ENCODE measurements at regions not wholly inside any gene's neighbourhood (a gene's known extent, or its start where the extent isn't known, plus 50 kb on each side); places are given as distances from the start of the nearest gene placed in this dataset.

GRCh38 chr10:4596951-4597350 lies 229.1 kb upstream of the AKR1E2 start:
- 93 to 95% methylated on average over 1 of the region's 1 CpG for WGBS, 2 experiments (ENCODE audit: low coverage in 1 of 2, low lambda C conversion rate in 2 of 2, missing lambda C conversion rate in 2 of 2)
- DNase-seq, result peak; percentile 48
- Histone ChIP-seq H3K4me1 (ENCODE audit: insufficient read depth) (peaks cover 14% of the 10 kb centered on the region), H3K27ac (peak overlapping the region; percentile 59), H3K9me3 (ENCODE audit: low read depth) (no peaks in the 10 kb centered on the region), H3K36me3 (ENCODE audit: low read depth) (no peaks in the 10 kb centered on the region), H3K4me2 (ENCODE audit: unreplicated experiment) (no peak overlapping the region), H3K9ac (no peak overlapping the region), H3K27me3 (replicated peaks; ENCODE audit: insufficient read depth) (no peaks in the 10 kb centered on the region), H4K20me1 (ENCODE audit: insufficient read depth) (no peaks in the 10 kb centered on the region), H3F3A (ENCODE audit: insufficient read depth) (no peaks in the 10 kb centered on the region), H2AFZ (peak overlapping the region; percentile 23), H3K4me3 (no peak overlapping the region), H3K9me2 (ENCODE audit: insufficient read depth) (no peaks in the 10 kb centered on the region), H3K79me2 (ENCODE audit: insufficient read depth) (no peaks in the 10 kb centered on the region)
- in situ Hi-C loops (cut with MboI), result no loop called here
- TF ChIP-seq EZH2 (IDR thresholded peaks at IDR 0.05; ENCODE audit: insufficient read depth, poor library complexity, severe bottlenecking), result no peak
- TF ChIP-seq EZH2phosphoT487 (IDR thresholded peaks at IDR 0.05; ENCODE audit: insufficient read depth, low read depth), result no peak

GRCh38 chr10:4595719-4596319 lies 230.2 kb upstream of the AKR1E2 start:
- Histone ChIP-seq H3K27me3 (replicated peaks; ENCODE audit: insufficient read depth) (no peaks in the 10 kb centered on the region), H3K9me3 (ENCODE audit: low read depth) (no peaks in the 10 kb centered on the region), H3K79me2 (ENCODE audit: insufficient read depth) (no peaks in the 10 kb centered on the region), H3K4me2 (ENCODE audit: unreplicated experiment) (peak overlapping the region; percentile 15), H3K4me3 (no peak overlapping the region), H3F3A (ENCODE audit: insufficient read depth) (no peaks in the 10 kb centered on the region), H2AFZ (no peak overlapping the region), H3K36me3 (ENCODE audit: low read depth) (no peaks in the 10 kb centered on the region), H3K27ac (peak overlapping the region; percentile 59), H4K20me1 (ENCODE audit: insufficient read depth) (no peaks in the 10 kb centered on the region), H3K9me2 (ENCODE audit: insufficient read depth) (no peaks in the 10 kb centered on the region), H3K9ac (no peak overlapping the region), H3K4me1 (ENCODE audit: insufficient read depth) (peaks cover 14% of the 10 kb centered on the region)
- WGBS, 2 experiments (ENCODE audit: low coverage in 1 of 2, low lambda C conversion rate in 2 of 2, missing lambda C conversion rate in 2 of 2), result 83 to 89% methylated on average over 4 of the region's 4 CpGs
- TF ChIP-seq EZH2phosphoT487 (IDR thresholded peaks at IDR 0.05; ENCODE audit: insufficient read depth, low read depth) (no peak), EZH2 (IDR thresholded peaks at IDR 0.05; ENCODE audit: insufficient read depth, poor library complexity, severe bottlenecking) (no peak)
- DNase-seq, result peak; percentile 62
- in situ Hi-C loops (cut with MboI), result no loop called here

- Histone ChIP-seq H3K4me1 (ENCODE audit: insufficient read depth) (peaks cover 18% of the 10 kb centered on the region), H3K9me2 (ENCODE audit: insufficient read depth) (no peaks in the 10 kb centered on the region), H3K36me3 (ENCODE audit: low read depth) (no peaks in the 10 kb centered on the region), H3K4me2 (ENCODE audit: unreplicated experiment) (no peak overlapping the region), H2AFZ (no peak overlapping the region), H3K9ac (no peak overlapping the region), H3K9me3 (ENCODE audit: low read depth) (no peaks in the 10 kb centered on the region), H3K4me3 (no peak overlapping the region), H3K79me2 (ENCODE audit: insufficient read depth) (no peaks in the 10 kb centered on the region), H4K20me1 (ENCODE audit: insufficient read depth) (no peaks in the 10 kb centered on the region), H3K27ac (no peak overlapping the region), H3F3A (ENCODE audit: insufficient read depth) (peaks cover 15% of the 10 kb centered on the region), H3K27me3 (replicated peaks; ENCODE audit: insufficient read depth) (no peaks in the 10 kb centered on the region)
- no peak for DNase-seq
- 94 to 100% methylated on average over 1 of the region's 1 CpG for whole genome bisulfite sequencing, 2 experiments (ENCODE audit: low coverage in 1 of 2, low lambda C conversion rate in 2 of 2, missing lambda C conversion rate in 2 of 2)
- TF ChIP-seq EZH2phosphoT487 (IDR thresholded peaks at IDR 0.05; ENCODE audit: insufficient read depth, low read depth) (no peak), EZH2 (IDR thresholded peaks at IDR 0.05; ENCODE audit: insufficient read depth, poor library complexity, severe bottlenecking) (no peak)
- in situ Hi-C loops (cut with MboI), result no loop called here
Measured at GRCh38 chr10:4590807-4591206, 235.2 kb upstream of the AKR1E2 start.

GRCh38 chr10:4588824-4589223 lies 237.2 kb upstream of the AKR1E2 start:
- Histone ChIP-seq H3K9me3 (ENCODE audit: low read depth) (no peaks in the 10 kb centered on the region), H3K4me2 (ENCODE audit: unreplicated experiment) (no peak overlapping the region), H3K79me2 (ENCODE audit: insufficient read depth) (no peaks in the 10 kb centered on the region), H3K4me1 (ENCODE audit: insufficient read depth) (peaks cover 18% of the 10 kb centered on the region), H3K27me3 (replicated peaks; ENCODE audit: insufficient read depth) (no peaks in the 10 kb centered on the region), H3K4me3 (no peak overlapping the region), H3K27ac (no peak overlapping the region), H3K36me3 (ENCODE audit: low read depth) (no peaks in the 10 kb centered on the region), H3K9ac (no peak overlapping the region), H3K9me2 (ENCODE audit: insufficient read depth) (peaks cover 4% of the 10 kb centered on the region; the same call in 1 of the 2 replicates), H3F3A (ENCODE audit: insufficient read depth) (peaks cover 15% of the 10 kb centered on the region), H4K20me1 (ENCODE audit: insufficient read depth) (no peaks in the 10 kb centered on the region), H2AFZ (no peak overlapping the region)
- in situ Hi-C loops (cut with MboI), result no loop called here
- WGBS, 2 experiments (ENCODE audit: low coverage in 1 of 2, low lambda C conversion rate in 2 of 2, missing lambda C conversion rate in 2 of 2), result 62 to 64% methylated on average over 3 of the region's 3 CpGs
- TF ChIP-seq EZH2 (IDR thresholded peaks at IDR 0.05; ENCODE audit: insufficient read depth, poor library complexity, severe bottlenecking) (no peak), EZH2phosphoT487 (IDR thresholded peaks at IDR 0.05; ENCODE audit: insufficient read depth, low read depth) (no peak)
- peak; percentile 66 for DNase-seq
